HFFc6 (cell line): ENCODE measurements at regions not wholly inside any gene's neighbourhood (a gene's known extent, or its start where the extent isn't known, plus 50 kb on each side); places are given as distances from the start of the nearest gene placed in this dataset.
"Not testable (repeated sequence)": the region's sequence is repeated elsewhere in the genome, so short reads cannot be mapped to it uniquely, and the experiment has no call there.

Experiments used
- DNase-seq: peaks from one replicate; pipeline ENCODE4 v3.0.0-alpha.2; 2018
- H3K27ac Mint-ChIP-seq: 2 replicates; pipeline ENCODE4 v1.8.0; 2020; ENCODE audit warnings: mild to moderate bottlenecking, mixed read lengths
- H3K27me3 Mint-ChIP-seq: 2 replicates; pipeline ENCODE4 v1.8.0; 2021; ENCODE audit warnings: mild to moderate bottlenecking, moderate library complexity, mixed read lengths; ENCODE audit not compliant: insufficient read depth
- H3K36me3 Mint-ChIP-seq: 2 replicates; pipeline ENCODE4 v1.8.0; 2021; ENCODE audit warnings: low read depth, mixed read lengths
- H3K4me1 Mint-ChIP-seq: 2 replicates; pipeline ENCODE4 v1.8.0; 2020; ENCODE audit warnings: low read depth, mixed read lengths
- H3K4me3 Mint-ChIP-seq: 2 replicates; pipeline ENCODE4 v1.8.0; 2020; ENCODE audit warnings: mild to moderate bottlenecking, moderate library complexity, mixed read lengths
- H3K9me3 Mint-ChIP-seq: 2 replicates; pipeline ENCODE4 v1.8.0; 2020; ENCODE audit warnings: mild to moderate bottlenecking, mixed read lengths
- TF ChIP-seq, protein P1 (sequence below): fragments of 200-600 bp; sonication (generic); IDR thresholded peaks from 2 replicates; pipeline ENCODE4 v1.5.0; 2021; ENCODE audit warnings: antibody characterized with exemption, mild to moderate bottlenecking

- Mint-ChIP-seq H3K4me1 (no peaks in the 10 kb centered on the region), H3K27me3 (peaks cover 6% of the 10 kb centered on the region), H3K4me3 (no peak overlapping the region), H3K36me3 (peaks cover 5% of the 10 kb centered on the region; the same call in 1 of the 2 replicates), H3K9me3 (peaks cover 15% of the 10 kb centered on the region), H3K27ac (no peak overlapping the region)
- TF ChIP-seq, protein P1, sequence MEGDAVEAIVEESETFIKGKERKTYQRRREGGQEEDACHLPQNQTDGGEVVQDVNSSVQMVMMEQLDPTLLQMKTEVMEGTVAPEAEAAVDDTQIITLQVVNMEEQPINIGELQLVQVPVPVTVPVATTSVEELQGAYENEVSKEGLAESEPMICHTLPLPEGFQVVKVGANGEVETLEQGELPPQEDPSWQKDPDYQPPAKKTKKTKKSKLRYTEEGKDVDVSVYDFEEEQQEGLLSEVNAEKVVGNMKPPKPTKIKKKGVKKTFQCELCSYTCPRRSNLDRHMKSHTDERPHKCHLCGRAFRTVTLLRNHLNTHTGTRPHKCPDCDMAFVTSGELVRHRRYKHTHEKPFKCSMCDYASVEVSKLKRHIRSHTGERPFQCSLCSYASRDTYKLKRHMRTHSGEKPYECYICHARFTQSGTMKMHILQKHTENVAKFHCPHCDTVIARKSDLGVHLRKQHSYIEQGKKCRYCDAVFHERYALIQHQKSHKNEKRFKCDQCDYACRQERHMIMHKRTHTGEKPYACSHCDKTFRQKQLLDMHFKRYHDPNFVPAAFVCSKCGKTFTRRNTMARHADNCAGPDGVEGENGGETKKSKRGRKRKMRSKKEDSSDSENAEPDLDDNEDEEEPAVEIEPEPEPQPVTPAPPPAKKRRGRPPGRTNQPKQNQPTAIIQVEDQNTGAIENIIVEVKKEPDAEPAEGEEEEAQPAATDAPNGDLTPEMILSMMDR, result no peak
- DNase-seq, result no peak
Measured at GRCh38 chr17:5915337-5915736, 154.8 kb upstream of the WSCD1 start.

- Mint-ChIP-seq H3K9me3 (peaks cover 9% of the 10 kb centered on the region; the same call in 1 of the 2 replicates), H3K36me3 (no peaks in the 10 kb centered on the region), H3K4me3 (no peak overlapping the region), H3K27ac (no peak overlapping the region), H3K4me1 (no peaks in the 10 kb centered on the region), H3K27me3 (peaks cover 6% of the 10 kb centered on the region)
- TF ChIP-seq, protein P1, result no peak
- DNase-seq, result no peak
Measured at GRCh38 chr17:5919089-5919488, 151.1 kb upstream of the WSCD1 start.

DNA sequence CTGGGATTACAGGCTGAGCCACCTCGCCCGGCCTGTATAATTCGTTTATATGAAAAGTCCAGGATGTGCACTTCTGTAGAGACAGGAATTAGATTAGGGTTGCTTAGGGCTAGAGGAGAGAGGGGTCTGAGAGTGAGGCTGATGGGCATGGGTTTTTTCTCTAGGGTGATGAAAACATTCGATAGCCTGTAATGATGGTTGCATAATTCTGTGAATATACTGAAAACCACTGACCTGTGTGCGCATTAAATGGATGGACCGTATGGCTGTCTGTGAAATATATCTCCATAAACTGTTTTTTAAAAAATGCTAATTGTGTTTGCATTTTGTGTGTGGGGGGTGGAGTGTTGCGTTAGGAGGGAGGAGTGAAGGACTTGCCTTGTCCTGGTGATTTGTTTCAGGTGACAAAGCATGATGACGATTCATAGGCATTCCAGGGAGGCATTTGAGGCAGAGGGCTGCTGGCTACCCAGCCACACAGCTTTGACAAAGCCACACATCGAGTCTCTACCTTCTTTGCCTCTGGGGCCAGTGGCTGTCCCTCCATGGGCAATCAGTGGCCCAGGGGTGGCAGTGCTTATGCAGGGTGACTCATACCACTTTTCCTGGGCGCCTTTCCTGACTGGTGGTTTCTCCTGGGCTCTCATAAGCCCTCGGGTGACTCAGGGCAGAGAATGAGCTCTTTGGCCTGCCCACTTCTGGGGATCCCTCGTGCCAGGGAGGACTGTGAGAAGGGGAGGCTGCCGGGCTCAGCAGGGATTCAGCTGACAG, 148.5 kb upstream of the WSCD1 start:
- no peak overlapping the region for H3K27ac Mint-ChIP-seq
- TF ChIP-seq, protein P1, result no peak
- H3K4me1 Mint-ChIP-seq, result no peaks in the 10 kb centered on the region
- peaks cover 9% of the 10 kb centered on the region; the same call in 1 of the 2 replicates for H3K9me3 Mint-ChIP-seq
- peak; percentile 14 for DNase-seq
- no peaks in the 10 kb centered on the region for H3K36me3 Mint-ChIP-seq
- H3K4me3 Mint-ChIP-seq, result no peak overlapping the region
- peaks cover 4% of the 10 kb centered on the region for H3K27me3 Mint-ChIP-seq

GRCh38 chr17:5922476-5922875, 147.7 kb upstream of the WSCD1 start:
- Mint-ChIP-seq H3K4me3 (no peak overlapping the region), H3K9me3 (peaks cover 12% of the 10 kb centered on the region; the same call in 1 of the 2 replicates), H3K4me1 (no peaks in the 10 kb centered on the region), H3K27ac (no peak overlapping the region), H3K27me3 (peaks cover 4% of the 10 kb centered on the region), H3K36me3 (no peaks in the 10 kb centered on the region)
- DNase-seq, result no peak
- TF ChIP-seq, protein P1, result no peak

DNA sequence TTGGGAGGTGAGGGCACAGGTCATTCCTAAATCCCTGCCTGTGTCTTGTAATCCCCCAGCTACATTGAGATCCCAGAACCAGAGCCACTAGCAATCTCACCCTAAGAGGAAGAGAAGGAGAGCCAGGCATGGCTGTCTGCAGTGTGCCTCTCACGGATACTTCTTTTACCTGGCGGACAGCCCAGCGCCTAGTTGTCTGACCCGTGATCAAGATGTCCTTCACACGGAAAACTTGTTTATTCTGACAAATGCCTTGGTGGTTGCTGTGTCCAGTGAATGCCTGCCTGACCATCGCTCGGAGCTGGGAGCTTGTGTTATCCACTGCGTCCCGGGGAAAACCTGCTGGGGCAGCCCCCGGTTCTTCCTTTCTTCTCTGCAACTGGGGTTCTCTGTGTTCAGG, 140.5 kb upstream of the WSCD1 start:
- Mint-ChIP-seq H3K4me3 (no peak overlapping the region), H3K9me3 (peaks cover 9% of the 10 kb centered on the region; the same call in 1 of the 2 replicates), H3K27ac (no peak overlapping the region), H3K27me3 (peaks cover 6% of the 10 kb centered on the region; the same call in 1 of the 2 replicates), H3K36me3 (no peaks in the 10 kb centered on the region), H3K4me1 (no peaks in the 10 kb centered on the region)
- no peak for DNase-seq
- TF ChIP-seq, protein P1, result no peak

GRCh38 chr17:5930555-5930954, 139.6 kb upstream of the WSCD1 start:
- H3K27ac Mint-ChIP-seq, H3K4me1 Mint-ChIP-seq, H3K4me3 Mint-ChIP-seq, H3K36me3 Mint-ChIP-seq, DNase-seq, H3K9me3 Mint-ChIP-seq, H3K27me3 Mint-ChIP-seq: not testable (repeated sequence)
